Uterus (tissue), 2 donors: ENCODE measurements at regions not wholly inside any gene's neighbourhood (a gene's known extent, or its start where the extent isn't known, plus 50 kb on each side); places are given as distances from the start of the nearest gene placed in this dataset.

Experiments used
- POLR2A ChIP-seq, 2 donors: fragments of 450-650 bp; IDR thresholded peaks; one replicate each; pipeline ENCODE4 v1.6.1; 2016; ENCODE audit warnings: antibody characterized with exemption in 2 of 2, mild to moderate bottlenecking in 1 of 2, moderate library complexity in 1 of 2
- TF ChIP-seq, protein P1 (sequence below), 4 experiments: fragments of 200-600 bp in 2 of 4; fragments of 450-650 bp in 2 of 4; sonication (generic) in 2 of 4; IDR thresholded peaks; one replicate each; pipeline ENCODE4 v1.5.1; 2016 to 2019; ENCODE audit warnings: antibody characterized with exemption in 4 of 4, mild to moderate bottlenecking in 2 of 4, moderate library complexity in 1 of 4

GRCh38 chr16:79685871-79686270 lies 85.3 kb upstream of the MAF start:
- TF ChIP-seq, protein P1, sequence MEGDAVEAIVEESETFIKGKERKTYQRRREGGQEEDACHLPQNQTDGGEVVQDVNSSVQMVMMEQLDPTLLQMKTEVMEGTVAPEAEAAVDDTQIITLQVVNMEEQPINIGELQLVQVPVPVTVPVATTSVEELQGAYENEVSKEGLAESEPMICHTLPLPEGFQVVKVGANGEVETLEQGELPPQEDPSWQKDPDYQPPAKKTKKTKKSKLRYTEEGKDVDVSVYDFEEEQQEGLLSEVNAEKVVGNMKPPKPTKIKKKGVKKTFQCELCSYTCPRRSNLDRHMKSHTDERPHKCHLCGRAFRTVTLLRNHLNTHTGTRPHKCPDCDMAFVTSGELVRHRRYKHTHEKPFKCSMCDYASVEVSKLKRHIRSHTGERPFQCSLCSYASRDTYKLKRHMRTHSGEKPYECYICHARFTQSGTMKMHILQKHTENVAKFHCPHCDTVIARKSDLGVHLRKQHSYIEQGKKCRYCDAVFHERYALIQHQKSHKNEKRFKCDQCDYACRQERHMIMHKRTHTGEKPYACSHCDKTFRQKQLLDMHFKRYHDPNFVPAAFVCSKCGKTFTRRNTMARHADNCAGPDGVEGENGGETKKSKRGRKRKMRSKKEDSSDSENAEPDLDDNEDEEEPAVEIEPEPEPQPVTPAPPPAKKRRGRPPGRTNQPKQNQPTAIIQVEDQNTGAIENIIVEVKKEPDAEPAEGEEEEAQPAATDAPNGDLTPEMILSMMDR (IDR thresholded peaks at IDR 0.05): no peak
- TF ChIP-seq POLR2A (IDR thresholded peaks at IDR 0.05): no peak
